Suprapubic skin (tissue), 3 donors: ENCODE measurements at regions not wholly inside any gene's neighbourhood (a gene's known extent, or its start where the extent isn't known, plus 50 kb on each side); places are given as distances from the start of the nearest gene placed in this dataset.

ENCODE experiments used
- CTCF ChIP-seq, 2 donors: fragments of 200-600 bp in 1 of 2; fragments of 450-650 bp in 1 of 2; sonication (generic) in 1 of 2; IDR thresholded peaks; one replicate each; pipeline ENCODE4 v1.5.1; 2016 to 2019; ENCODE audit warnings: antibody characterized with exemption in 2 of 2, mild to moderate bottlenecking in 1 of 2, moderate library complexity in 1 of 2
- EP300 ChIP-seq: sonication (generic); formaldehyde crosslinking; IDR thresholded peaks from one replicate; pipeline ENCODE4 v1.6.1; 2017; ENCODE audit warnings: antibody characterized with exemption
- POLR2A ChIP-seq, 2 donors: fragments of 450-650 bp; IDR thresholded peaks; one replicate each; pipeline ENCODE4 v1.6.1; 2017; ENCODE audit warnings: antibody characterized with exemption in 2 of 2, mild to moderate bottlenecking in 2 of 2, moderate library complexity in 2 of 2

GRCh38 chr12:48286665-48287064 is 64.1 kb downstream of the ZNF641 start:
- peak in 1 of 2 donors; percentile 13 for TF ChIP-seq CTCF (IDR thresholded peaks at IDR 0.05)
- TF ChIP-seq POLR2A (IDR thresholded peaks at IDR 0.05) = no peak
- TF ChIP-seq EP300 = no peak
